ENCODE measurements at regions not wholly inside any gene's neighbourhood (a gene's known extent, or its start where the extent isn't known, plus 50 kb on each side); places are given as distances from the start of the nearest gene placed in this dataset.

DNA sequence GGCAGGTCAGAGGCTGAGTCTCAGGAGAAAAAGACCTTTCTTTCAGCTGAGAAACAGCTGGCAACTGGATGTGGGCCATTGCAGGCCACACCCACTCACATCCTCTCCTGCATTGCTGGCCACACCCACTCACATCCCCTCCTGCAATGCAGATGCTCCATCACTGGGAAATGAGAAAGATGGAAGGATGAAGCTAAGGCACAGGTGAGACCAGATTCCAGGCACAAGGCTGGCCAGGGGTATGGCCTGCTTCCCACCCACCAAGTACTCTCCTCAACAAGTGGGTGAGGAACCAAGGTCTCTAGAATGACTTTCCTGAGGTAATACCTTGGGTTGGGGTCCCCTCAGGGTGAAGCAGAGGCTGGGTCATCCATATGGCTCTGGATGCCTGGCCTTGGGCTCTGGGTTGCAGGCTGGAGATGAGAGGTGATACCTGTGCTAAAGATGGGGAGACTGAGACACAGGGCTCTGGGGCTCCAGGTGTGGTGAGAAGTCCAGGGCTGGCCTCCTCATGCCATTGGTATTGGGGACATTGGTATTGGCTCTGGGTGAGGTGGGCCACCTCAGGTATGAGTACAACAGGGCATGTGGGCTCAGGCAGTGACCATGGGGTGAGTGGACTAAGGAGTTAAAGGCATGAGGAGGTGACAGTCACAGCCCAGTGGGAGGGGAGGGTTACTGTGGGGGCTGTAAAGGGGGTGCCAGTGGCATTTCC lies 1726.8 kb downstream of the TP53TG3F start:
- TF ChIP-seq EZH2 (IDR thresholded peaks at IDR 0.05; ENCODE audit: borderline replicate concordance, low read depth, low read length) (no peak), HDAC2 (IDR thresholded peaks at IDR 0.05) (no peak)

Measured in K562 (cell line).